Type B pancreatic cell (in vitro differentiated cells): ENCODE measurements at regions not wholly inside any gene's neighbourhood (a gene's known extent, or its start where the extent isn't known, plus 50 kb on each side); places are given as distances from the start of the nearest gene placed in this dataset.
"Not testable (repeated sequence)": the region's sequence is repeated elsewhere in the genome, so short reads cannot be mapped to it uniquely, and the experiment has no call there.

Experiments used
- DNase-seq: peaks from one replicate; pipeline ENCODE4 v3.0.0; 2021; ENCODE audit warnings: mixed read lengths; ENCODE audit not compliant: unreplicated experiment; ENCODE audit errors: extremely low spot score
- H3K27ac Mint-ChIP-seq: 2 replicates; pipeline ENCODE4 v1.8.0; 2021; ENCODE audit warnings: mild to moderate bottlenecking, mixed read lengths
- H3K27me3 Mint-ChIP-seq: 2 replicates; pipeline ENCODE4 v1.8.0; 2021; ENCODE audit warnings: mixed read lengths
- H3K36me3 Mint-ChIP-seq: 2 replicates; pipeline ENCODE4 v1.8.0; 2021; ENCODE audit warnings: mixed read lengths
- H3K4me1 Mint-ChIP-seq: one replicate; pipeline ENCODE4 v1.8.0; 2021; ENCODE audit warnings: mixed read lengths; ENCODE audit not compliant: unreplicated experiment
- H3K4me3 Mint-ChIP-seq: 2 replicates; pipeline ENCODE4 v1.8.0; 2021; ENCODE audit warnings: mild to moderate bottlenecking, mixed read lengths
- H3K9me3 Mint-ChIP-seq: 2 replicates; pipeline ENCODE4 v1.8.0; 2021; ENCODE audit warnings: mixed read lengths
- TF ChIP-seq, protein P1 (sequence below): fragments of 200-600 bp; sonication (generic); conservative IDR thresholded peaks from 2 replicates; pipeline ENCODE4 v1.5.0; 2021; ENCODE audit warnings: antibody characterized with exemption, mild to moderate bottlenecking

- no peaks in the 10 kb centered on the region for H3K9me3 Mint-ChIP-seq
- TF ChIP-seq, protein P1, sequence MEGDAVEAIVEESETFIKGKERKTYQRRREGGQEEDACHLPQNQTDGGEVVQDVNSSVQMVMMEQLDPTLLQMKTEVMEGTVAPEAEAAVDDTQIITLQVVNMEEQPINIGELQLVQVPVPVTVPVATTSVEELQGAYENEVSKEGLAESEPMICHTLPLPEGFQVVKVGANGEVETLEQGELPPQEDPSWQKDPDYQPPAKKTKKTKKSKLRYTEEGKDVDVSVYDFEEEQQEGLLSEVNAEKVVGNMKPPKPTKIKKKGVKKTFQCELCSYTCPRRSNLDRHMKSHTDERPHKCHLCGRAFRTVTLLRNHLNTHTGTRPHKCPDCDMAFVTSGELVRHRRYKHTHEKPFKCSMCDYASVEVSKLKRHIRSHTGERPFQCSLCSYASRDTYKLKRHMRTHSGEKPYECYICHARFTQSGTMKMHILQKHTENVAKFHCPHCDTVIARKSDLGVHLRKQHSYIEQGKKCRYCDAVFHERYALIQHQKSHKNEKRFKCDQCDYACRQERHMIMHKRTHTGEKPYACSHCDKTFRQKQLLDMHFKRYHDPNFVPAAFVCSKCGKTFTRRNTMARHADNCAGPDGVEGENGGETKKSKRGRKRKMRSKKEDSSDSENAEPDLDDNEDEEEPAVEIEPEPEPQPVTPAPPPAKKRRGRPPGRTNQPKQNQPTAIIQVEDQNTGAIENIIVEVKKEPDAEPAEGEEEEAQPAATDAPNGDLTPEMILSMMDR = no peak
- H3K4me1 Mint-ChIP-seq = no peaks in the 10 kb centered on the region
- no peak overlapping the region for H3K27ac Mint-ChIP-seq
- no peaks in the 10 kb centered on the region for H3K36me3 Mint-ChIP-seq
- no peak overlapping the region for H3K4me3 Mint-ChIP-seq
- H3K27me3 Mint-ChIP-seq = no peaks in the 10 kb centered on the region
- no peak for DNase-seq
These were observed 476.8 kb upstream of the PTGER4 start for GRCh38 chr5:40202814-40203440.

DNA sequence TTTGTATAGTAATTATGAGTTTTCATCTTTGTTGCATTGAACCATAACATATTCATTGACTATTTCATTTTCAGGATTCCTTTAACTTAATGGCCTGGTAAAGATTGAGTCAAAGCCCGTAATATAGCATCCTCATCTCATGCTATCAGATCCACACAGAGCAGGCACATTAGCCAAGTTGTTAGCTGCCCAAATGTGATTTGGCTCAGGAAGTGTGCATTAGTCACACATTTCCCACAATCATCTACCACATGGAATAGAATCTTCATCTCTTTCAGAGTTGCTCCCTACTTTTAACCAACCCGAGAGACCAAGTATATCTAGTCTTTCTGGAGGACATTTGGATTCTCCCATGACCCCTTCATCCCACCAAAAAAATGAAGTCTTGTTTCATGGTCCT, 481.0 kb upstream of the PTGER4 start:
- Mint-ChIP-seq H3K4me3 (no peak overlapping the region), H3K27me3 (no peaks in the 10 kb centered on the region), H3K36me3 (no peaks in the 10 kb centered on the region), H3K27ac (no peak overlapping the region), H3K4me1 (no peaks in the 10 kb centered on the region), H3K9me3 (no peaks in the 10 kb centered on the region)
- DNase-seq = no peak
- TF ChIP-seq, protein P1 = no peak

DNA sequence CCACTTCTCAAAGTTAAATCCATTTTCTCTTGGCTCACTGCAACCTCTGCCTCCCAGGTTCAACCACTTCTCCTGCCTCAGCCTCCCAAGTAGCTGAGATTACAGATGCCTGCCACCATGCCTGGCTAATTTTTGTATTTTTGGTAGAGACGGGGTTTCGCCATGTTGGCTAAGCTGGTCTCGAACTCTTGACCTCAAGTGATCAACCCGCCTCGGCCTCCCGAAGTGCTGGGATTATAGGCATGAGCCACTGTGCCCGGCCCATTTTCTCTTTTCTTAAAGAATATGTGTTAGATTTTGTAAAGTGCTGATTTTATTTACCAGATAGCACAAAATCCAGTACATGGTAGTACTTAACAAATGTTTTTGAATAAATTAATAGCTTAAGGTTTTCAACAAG, 484.1 kb upstream of the PTGER4 start:
- not testable (repeated sequence) for H3K9me3 Mint-ChIP-seq, DNase-seq, H3K4me3 Mint-ChIP-seq

DNA sequence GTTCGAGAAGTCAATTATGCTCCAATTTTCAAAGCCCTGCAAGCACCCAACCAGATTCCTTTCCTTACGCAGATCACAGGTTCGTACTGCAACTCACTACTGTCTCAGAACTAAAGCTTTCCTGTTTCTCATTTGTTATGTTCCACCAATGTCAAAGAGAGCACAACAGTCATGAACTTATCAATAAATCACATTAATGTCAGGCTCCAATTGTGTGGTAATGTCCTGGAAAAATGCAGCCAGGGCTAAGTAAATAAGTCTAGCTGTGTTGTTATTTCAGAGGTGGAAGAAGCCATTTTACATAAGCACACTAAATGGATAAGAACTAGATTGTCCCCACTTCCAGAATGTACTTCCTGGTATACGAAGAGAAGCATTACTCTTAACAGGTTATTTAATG, 488.6 kb upstream of the PTGER4 start:
- no peaks in the 10 kb centered on the region for H3K27me3 Mint-ChIP-seq
- no peaks in the 10 kb centered on the region for H3K9me3 Mint-ChIP-seq
- H3K4me3 Mint-ChIP-seq = no peak overlapping the region
- peaks cover 7% of the 10 kb centered on the region for H3K4me1 Mint-ChIP-seq
- no peaks in the 10 kb centered on the region for H3K36me3 Mint-ChIP-seq
- DNase-seq = no peak
- H3K27ac Mint-ChIP-seq = no peak overlapping the region
- TF ChIP-seq, protein P1 = no peak

More for the DNA sequence above, 484.1 kb upstream of the PTGER4 start:
- H3K27ac Mint-ChIP-seq, H3K4me1 Mint-ChIP-seq, H3K27me3 Mint-ChIP-seq, H3K36me3 Mint-ChIP-seq: not testable (repeated sequence)

DNA sequence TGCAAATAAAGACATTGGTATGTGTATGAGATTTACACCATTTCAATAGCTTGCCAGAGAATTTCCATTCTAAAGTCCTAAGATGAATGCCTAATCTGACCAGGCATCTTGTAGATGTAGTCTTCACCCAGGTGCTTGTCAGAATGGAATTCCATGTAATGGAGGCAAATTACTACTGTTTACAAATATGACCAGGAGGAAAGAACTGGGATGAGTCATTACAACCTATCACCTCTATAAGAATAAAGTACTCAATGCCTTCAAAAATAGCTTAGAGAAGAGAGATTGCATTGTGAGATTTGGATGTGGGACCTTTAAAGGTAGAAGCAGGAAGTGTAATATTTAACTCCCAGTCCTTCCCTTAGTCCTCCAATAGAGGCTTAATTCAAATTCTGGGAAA, 507.0 kb upstream of the PTGER4 start:
- no peaks in the 10 kb centered on the region for H3K27me3 Mint-ChIP-seq
- H3K36me3 Mint-ChIP-seq = no peaks in the 10 kb centered on the region
- peaks cover 15% of the 10 kb centered on the region for H3K9me3 Mint-ChIP-seq
- no peak overlapping the region for H3K27ac Mint-ChIP-seq
- no peak for DNase-seq
- no peaks in the 10 kb centered on the region for H3K4me1 Mint-ChIP-seq
- no peak overlapping the region for H3K4me3 Mint-ChIP-seq
- TF ChIP-seq, protein P1 = no peak

DNA sequence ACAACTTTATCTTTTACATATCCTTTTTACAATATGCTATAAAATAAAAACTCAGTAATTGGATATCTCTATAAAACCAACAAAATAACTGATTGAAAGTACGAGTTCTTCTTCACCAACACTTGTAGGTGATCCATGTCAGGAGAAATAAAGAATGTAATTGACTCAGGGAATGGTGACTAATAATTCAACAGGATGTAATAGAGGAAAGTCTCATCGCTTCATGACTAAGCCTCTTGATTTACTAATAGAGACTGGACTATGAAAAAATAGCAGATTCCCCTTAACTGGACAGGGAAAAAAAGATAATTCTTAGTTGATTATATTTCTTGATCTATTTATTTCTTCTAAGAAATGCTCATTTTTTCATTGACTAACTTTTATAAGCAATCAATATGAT, 507.7 kb upstream of the PTGER4 start:
- Mint-ChIP-seq H3K27ac (no peak overlapping the region), H3K4me3 (no peak overlapping the region), H3K27me3 (no peaks in the 10 kb centered on the region), H3K9me3 (peaks cover 18% of the 10 kb centered on the region), H3K36me3 (no peaks in the 10 kb centered on the region), H3K4me1 (no peaks in the 10 kb centered on the region)
- no peak for DNase-seq
- TF ChIP-seq, protein P1 = no peak
